K562 (cell line): ENCODE measurements at regions not wholly inside any gene's neighbourhood (a gene's known extent, or its start where the extent isn't known, plus 50 kb on each side); places are given as distances from the start of the nearest gene placed in this dataset.

Experiments used
- ATAC-seq: fragments of 200-7000 bp; cut with Tn5 transposase; 3 replicates; pipeline ENCODE4 v1.9.1; 2020; ENCODE audit warnings: moderate library complexity
- BruUV-seq: library from RNA; stranded (reverse); fragments of 400-500 nt; replicated peaks from 2 replicates; lab custom pipeline; 2021; lab: Mats Ljungman, UMichigan
- CTCF ChIA-PET: fragments of 300-600 bp; formaldehyde crosslinking; extraction: SDS; loops from one replicate; lab custom pipeline; 2021; ENCODE audit warnings: low intra/inter-chr PET ratio; lab: Yijun Ruan, JAX
- POLR2A ChIA-PET: fragments of 300-600, 350-650 bp; sonication (Branson Sonifier 250); formaldehyde crosslinking; extraction: SDS; loops from one replicate; lab custom pipeline; 2021; ENCODE audit warnings: antibody characterized with exemption, inconsistent platforms; lab: Yijun Ruan, JAX
- DNase-seq, 4 experiments: peaks; one replicate each; pipeline versions ENCODE4 v3.0.0 to v3.0.0-alpha.2; 2011 to 2018; ENCODE audit warnings: low spot score in 3 of 4, mixed read lengths in 3 of 4; ENCODE audit errors: extremely low read depth in 1 of 4
- FAIRE-seq: peaks from 2 replicates; lab custom pipeline; 2011; peaks lifted over from hg19 to GRCh38; lab: Jason Lieb, UNC
- H2AFZ ChIP-seq: 2 replicates; pipeline ENCODE4 v1.6.0; 2011; ENCODE audit warnings: low read depth, low read length, control low read depth, inconsistent platforms
- H3K27ac ChIP-seq: fragments of 200-600 bp; 3 replicates; pipeline ENCODE4 v1.8.0; 2011; ENCODE audit warnings: low read depth, mild to moderate bottlenecking, control low read depth, inconsistent platforms, low read length, moderate library complexity, mixed read lengths; ENCODE audit errors: extremely low read depth
- H3K27me3 ChIP-seq, 2 experiments: fragments of 300-600 bp in 1 of 2; 2 replicates in 1 of 2; 3 replicates in 1 of 2; pipeline versions ENCODE4 v1.6.0 to v1.8.0; 2011; ENCODE audit warnings: inconsistent platforms in 2 of 2, low read length in 2 of 2, mild to moderate bottlenecking in 1 of 2, mixed read lengths in 1 of 2, moderate library complexity in 1 of 2; ENCODE audit not compliant: control insufficient read depth in 2 of 2, insufficient read depth in 2 of 2
- H3K36me3 ChIP-seq: fragments of 300-600 bp; 3 replicates; pipeline ENCODE4 v1.8.0; 2011; ENCODE audit warnings: mild to moderate bottlenecking, low read length, inconsistent platforms; ENCODE audit not compliant: control insufficient read depth, insufficient read depth
- H3K4me1 ChIP-seq, 2 experiments: fragments of 200-600 bp in 1 of 2; replicated peaks in 1 of 2; 2 replicates in 1 of 2; 3 replicates in 1 of 2; pipeline versions ENCODE4 v1.5.1 to v1.8.0; 2011; ENCODE audit warnings: inconsistent platforms in 2 of 2, low read length in 2 of 2, mild to moderate bottlenecking in 1 of 2, mixed read lengths in 1 of 2, moderate library complexity in 1 of 2; ENCODE audit not compliant: control insufficient read depth in 2 of 2, insufficient read depth in 2 of 2
- H3K4me2 ChIP-seq: 2 replicates; pipeline ENCODE4 v1.6.1; 2011; ENCODE audit warnings: low read length, control low read depth, inconsistent platforms, mixed read lengths; ENCODE audit not compliant: insufficient read depth
- H3K4me3 ChIP-seq: fragments of 200-600 bp; sonication (generic), shearing (Covaris generic); 2 replicates; pipeline ENCODE4 v1.5.1; 2016; ENCODE audit warnings: control low read depth, inconsistent platforms
- H3K79me2 ChIP-seq: fragments of 200-600 bp; 3 replicates; pipeline ENCODE4 v1.8.0; 2011; ENCODE audit warnings: low read length, inconsistent platforms; ENCODE audit not compliant: control insufficient read depth, insufficient read depth
- H3K9ac ChIP-seq, 2 experiments: 2 replicates each; pipeline versions ENCODE4 v1.6.0 to v1.6.1; 2011; ENCODE audit warnings: low read depth in 2 of 2, low read length in 2 of 2, control low read depth in 1 of 2, inconsistent platforms in 1 of 2, mild to moderate bottlenecking in 1 of 2, mixed read lengths in 1 of 2; ENCODE audit not compliant: insufficient read depth in 1 of 2
- H3K9me1 ChIP-seq: one replicate; pipeline ENCODE4 v1.6.0; 2011; ENCODE audit warnings: inconsistent platforms, mild to moderate bottlenecking, low read length, moderate library complexity; ENCODE audit not compliant: control insufficient read depth, insufficient read depth
- H3K9me3 ChIP-seq: replicated peaks from 2 replicates; pipeline ENCODE4 v1.5.1; 2011; ENCODE audit warnings: low read depth, low read length, inconsistent platforms; ENCODE audit not compliant: control insufficient read depth, insufficient read depth
- H4K20me1 ChIP-seq: replicated peaks from 2 replicates; pipeline ENCODE4 v1.6.1; 2011; ENCODE audit warnings: low read length, inconsistent platforms, mixed read lengths; ENCODE audit not compliant: control insufficient read depth, insufficient read depth
- CREB3 ChIP-seq: fragments of 450-650 bp; conservative IDR thresholded peaks from 2 replicates; pipeline ENCODE4 v1.6.1; 2016; ENCODE audit warnings: missing genetic modification characterization, low read depth, mild to moderate bottlenecking, missing compliant biosample characterization, moderate library complexity
- DEAF1 ChIP-seq: fragments of 450-650 bp; formaldehyde crosslinking; IDR thresholded peaks from 2 replicates; pipeline ENCODE4 v1.4.0; 2020; ENCODE audit warnings: mild to moderate bottlenecking, moderate library complexity
- MECOM ChIP-seq: fragments of 250-450 bp; sonication (Bioruptor Pico); IDR thresholded peaks from 2 replicates; pipeline ENCODE4 v1.8.0; 2022; ENCODE audit warnings: inconsistent platforms
- MED1 ChIP-seq: sonication (generic); formaldehyde crosslinking; IDR thresholded peaks from 2 replicates; pipeline ENCODE4 v1.8.1; 2023; ENCODE audit warnings: missing genetic modification reagents, borderline replicate concordance
- MEF2A ChIP-seq: IDR thresholded peaks from 2 replicates; pipeline ENCODE4 v1.6.1; 2011; ENCODE audit warnings: low read depth, mild to moderate bottlenecking, low read length, moderate library complexity; ENCODE audit not compliant: control insufficient read depth
- ZBTB9 ChIP-seq: fragments of 450-650 bp; formaldehyde crosslinking; IDR thresholded peaks from 2 replicates; pipeline ENCODE4 v1.4.0; 2020; ENCODE audit warnings: mild to moderate bottlenecking, moderate library complexity
- ZNF347 ChIP-seq: fragments of 450-650 bp; formaldehyde crosslinking; IDR thresholded peaks from 2 replicates; pipeline ENCODE4 v1.4.0; 2020; ENCODE audit warnings: low read depth, mild to moderate bottlenecking, moderate library complexity
- ZNF395 ChIP-seq: fragments of 200-800 bp; sonication (Bioruptor generic); IDR thresholded peaks from 2 replicates; pipeline ENCODE4 v1.6.1; 2017; ENCODE audit warnings: missing genetic modification characterization, missing compliant biosample characterization
- ZNF445 ChIP-seq: fragments of 250-450 bp; sonication (Bioruptor Pico); IDR thresholded peaks from 2 replicates; pipeline ENCODE4 v1.4.0; 2020; ENCODE audit warnings: low read depth, mild to moderate bottlenecking, moderate library complexity
- ZNF551 ChIP-seq: fragments of 250-450 bp; sonication (Bioruptor Pico); IDR thresholded peaks from 2 replicates; pipeline ENCODE4 v1.5.0; 2021; ENCODE audit warnings: mild to moderate bottlenecking, moderate library complexity
- WGBS: fragments of 100-300 bp; shearing (Covaris generic); methylation state at CpG from one replicate; pipeline ENCODE4 v1.1.6; 2016; ENCODE audit warnings: low coverage, mixed read lengths; ENCODE audit not compliant: insufficient coverage; ENCODE audit errors: missing lambda C conversion rate; 5-methylcytosine and 5-hydroxymethylcytosine counted together
- in situ Hi-C: fragments of 300-500 bp; cut with MboI; formaldehyde crosslinking; loops from 4 replicates; pipeline ENCODE4 v1.15.0; 2018; ENCODE audit warnings: inconsistent platforms, mixed read lengths
- intact Hi-C: fragments of 100-400 bp; cut with micrococcal nuclease; formaldehyde crosslinking; loops from 2 replicates; pipeline ENCODE4 v1.14.2; 2022
- TF ChIP-seq, protein P1 (sequence below): fragments of 450-650 bp; IDR thresholded peaks from one replicate; pipeline ENCODE4 v1.6.1; 2018; ENCODE audit warnings: mild to moderate bottlenecking, moderate library complexity; ENCODE audit not compliant: partially characterized antibody

GRCh38 chr6:27809067-27809938 lies 102.9 kb downstream of the OR2B2 start:
- DNase-seq (no peak), ATAC-seq (no peak), FAIRE-seq (no peak)
- Histone ChIP-seq H3K9ac (peak overlapping the region; percentile 87 to 99), H4K20me1 (peaks cover 10% of the 10 kb centered on the region), H3K27ac (peak overlapping the region; percentile 86), H3K4me2 (peak overlapping the region; percentile 95), H3K9me1 (no peaks in the 10 kb centered on the region), H3K27me3 (no peaks in the 10 kb centered on the region), H3K79me2 (peaks cover 75% of the 10 kb centered on the region), H3K36me3 (peaks cover 17% of the 10 kb centered on the region), H3K9me3 (no peaks in the 10 kb centered on the region), H2AFZ (no peak overlapping the region), H3K4me3 (peak overlapping the region; percentile 71), H3K4me1 (peaks cover 9 to 23% of the 10 kb centered on the region in 2 experiments; a peak in 4 of 5 replicates)
- CTCF ChIA-PET, result no interaction called here
- WGBS, result 0% methylated on average over 7 of the region's 7 CpGs
- no TSS peak for BruUV-seq
- intact Hi-C loops (loop anchor here (5.0 kb wide), 1 partner anchor 528 kb away; the partner anchor contains the start of gene ZSCAN31), in situ Hi-C loops (loop anchor here (5.0 to 25.0 kb wide), 2 partner anchors 83 to 1597 kb away; a partner anchor contains a TSS)
- POLR2A ChIA-PET, result interaction anchor here (0.6 to 9.3 kb wide), 44 partner anchors 11 to 1730 kb away, joined by 3 to 481 read pairs (median 4); a partner anchor contains a TSS
- peak; percentile 71; the same call in 1 of the 2 replicates for TF ChIP-seq ZNF347 (CRISPR knock-in tag)
- 0 out of 2 replicates have a peak, but pooled peaks have one; percentile 10 for TF ChIP-seq ZBTB9 (CRISPR knock-in tag)
- TF ChIP-seq ZNF395, result peak; percentile 77; the same call in 1 of the 2 replicates
- 0 out of 2 replicates have a peak, but pooled peaks have one; percentile 40 for TF ChIP-seq MECOM (CRISPR knock-in tag)
- TF ChIP-seq CREB3 (tag), result 0 out of 2 replicates have a peak, but pooled peaks have one; percentile 46
- peak; percentile 86; the same call in 1 of the 2 replicates for TF ChIP-seq ZNF551 (CRISPR knock-in tag)
- no peak for TF ChIP-seq MED1
- TF ChIP-seq DEAF1 (CRISPR knock-in tag), result peak; percentile 65; the same call in 1 of the 2 replicates
- no peak for TF ChIP-seq MEF2A
- peak; percentile 48; the same call in 1 of the 2 replicates for TF ChIP-seq ZNF445 (CRISPR knock-in tag)
- TF ChIP-seq, protein P1, sequence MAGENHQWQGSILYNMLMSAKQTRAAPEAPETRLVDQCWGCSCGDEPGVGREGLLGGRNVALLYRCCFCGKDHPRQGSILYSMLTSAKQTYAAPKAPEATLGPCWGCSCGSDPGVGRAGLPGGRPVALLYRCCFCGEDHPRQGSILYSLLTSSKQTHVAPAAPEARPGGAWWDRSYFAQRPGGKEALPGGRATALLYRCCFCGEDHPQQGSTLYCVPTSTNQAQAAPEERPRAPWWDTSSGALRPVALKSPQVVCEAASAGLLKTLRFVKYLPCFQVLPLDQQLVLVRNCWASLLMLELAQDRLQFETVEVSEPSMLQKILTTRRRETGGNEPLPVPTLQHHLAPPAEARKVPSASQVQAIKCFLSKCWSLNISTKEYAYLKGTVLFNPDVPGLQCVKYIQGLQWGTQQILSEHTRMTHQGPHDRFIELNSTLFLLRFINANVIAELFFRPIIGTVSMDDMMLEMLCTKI, result no peak
